SKM-1 (cell line): ENCODE measurements at regions not wholly inside any gene's neighbourhood (a gene's known extent, or its start where the extent isn't known, plus 50 kb on each side); places are given as distances from the start of the nearest gene placed in this dataset.
"Not testable (repeated sequence)": the region's sequence is repeated elsewhere in the genome, so short reads cannot be mapped to it uniquely, and the experiment has no call there.

Experiments
- DNase-seq: peaks from one replicate; lab custom pipeline; 2025; ENCODE audit not compliant: unreplicated experiment; lab: John Stamatoyannopoulos, UW

- no peak for DNase-seq
Measured at GRCh38 chr4:122100508-122100907, 51.6 kb upstream of the BLTP1 start.

GRCh38 chr4:122099896-122100295 is 52.2 kb upstream of the BLTP1 start:
- DNase-seq, result no peak

GRCh38 chr4:122091836-122092405 is 60.2 kb upstream of the BLTP1 start:
- DNase-seq, result no peak

DNA sequence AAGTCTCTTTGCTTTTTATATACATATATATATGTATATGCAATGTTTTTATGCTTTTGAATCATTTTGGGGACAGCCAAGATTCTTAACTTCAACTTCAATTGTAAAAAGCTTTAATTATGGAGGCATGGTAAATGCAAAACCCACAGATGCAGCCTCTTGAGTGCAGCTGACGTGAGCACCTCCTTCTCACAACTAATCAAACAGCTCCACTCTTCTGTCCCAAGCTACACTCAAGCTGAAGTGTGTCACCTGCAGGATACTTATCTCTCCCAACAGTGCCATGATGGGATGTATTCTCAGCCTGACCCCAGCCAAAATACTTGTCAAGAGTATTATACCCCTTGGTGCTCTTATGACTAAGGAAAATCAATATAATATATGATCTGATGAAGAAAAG is 60.7 kb upstream of the BLTP1 start:
- no peak for DNase-seq

DNA sequence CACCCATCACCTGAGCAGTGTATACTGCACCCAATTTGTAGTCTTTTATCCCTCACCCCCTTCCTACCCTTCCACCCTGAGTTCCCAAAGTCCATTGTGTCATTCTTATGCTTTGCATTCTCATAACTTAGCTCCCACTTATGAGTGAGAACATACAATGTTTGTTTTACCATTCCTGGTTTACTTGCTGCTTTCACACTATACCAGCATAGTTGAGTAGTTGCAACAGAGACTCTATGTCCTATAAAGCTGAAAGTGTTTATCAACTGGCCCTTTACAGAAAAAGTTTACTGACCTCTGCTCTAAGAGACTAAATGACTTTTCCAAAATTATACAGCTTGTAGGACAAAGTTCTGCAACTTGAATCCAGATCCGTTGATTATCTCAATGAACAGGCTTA is 61.1 kb upstream of the BLTP1 start:
- no peak for DNase-seq

GRCh38 chr4:122086338-122087065 is 65.6 kb upstream of the BLTP1 start:
- DNase-seq, result no peak

GRCh38 chr4:122083989-122084388 is 68.1 kb upstream of the BLTP1 start:
- no peak for DNase-seq

GRCh38 chr4:122083351-122083750 is 68.8 kb upstream of the BLTP1 start:
- no peak for DNase-seq

DNA sequence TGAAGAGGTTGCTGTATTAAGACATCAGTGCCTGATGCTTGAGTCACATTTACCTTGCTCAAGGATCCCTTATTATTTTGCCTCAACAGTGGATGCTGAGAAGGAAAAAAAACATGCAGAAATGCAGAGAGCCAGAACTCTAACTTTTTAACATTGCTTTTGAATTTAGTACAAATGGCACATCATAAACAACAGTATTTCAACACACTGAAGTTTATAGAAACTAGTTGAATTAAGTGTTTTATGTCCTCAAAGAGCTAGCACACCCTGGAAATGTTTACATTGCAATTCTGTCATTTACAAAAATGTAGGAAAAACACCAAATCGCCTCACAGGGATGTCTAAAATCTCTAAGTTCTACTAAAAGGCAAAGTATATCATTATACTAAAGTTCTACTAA is 69.5 kb upstream of the BLTP1 start:
- DNase-seq, result no peak

DNA sequence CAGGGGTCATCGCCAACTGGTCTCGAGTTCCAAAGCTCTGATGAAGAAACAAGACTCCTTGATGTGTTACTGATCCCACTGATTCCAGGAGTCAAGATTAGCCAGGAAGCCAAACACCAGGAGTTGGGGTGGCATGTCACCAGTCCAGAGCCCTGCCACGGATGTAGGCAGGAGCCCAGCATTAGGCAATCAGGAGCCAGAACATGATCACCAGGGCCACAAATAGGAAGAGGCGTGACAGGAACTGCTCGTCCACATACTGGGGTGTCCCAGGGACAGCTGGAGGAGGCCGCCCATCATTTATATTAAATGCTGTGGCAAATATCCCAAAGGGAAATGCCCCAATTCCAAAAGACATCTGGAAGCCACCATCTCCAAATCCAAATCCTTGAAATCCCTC is 74.5 kb upstream of the BLTP1 start:
- DNase-seq, result not testable (repeated sequence)

DNA sequence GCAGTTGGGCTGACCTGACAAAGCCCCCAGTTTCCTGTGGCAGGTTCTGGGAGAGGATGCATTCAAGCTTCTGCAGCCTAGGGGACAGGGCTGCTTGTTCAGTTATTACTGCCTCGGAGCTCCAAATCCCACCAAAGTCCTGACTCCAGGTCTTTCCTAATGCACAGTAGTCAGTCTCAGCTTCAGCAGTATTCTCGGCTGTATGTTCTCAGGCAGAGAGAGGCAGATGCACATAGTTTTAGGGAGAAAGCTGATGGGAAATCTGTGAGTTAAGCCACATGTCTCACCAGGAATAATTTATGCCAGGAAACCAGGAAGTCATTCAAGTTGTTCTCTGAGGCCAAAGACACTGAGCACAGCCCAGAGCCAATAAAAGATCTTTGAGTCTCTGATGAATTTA is 75.3 kb upstream of the BLTP1 start:
- not testable (repeated sequence) for DNase-seq

- no peak for DNase-seq
Measured at GRCh38 chr4:122073615-122074014, 78.5 kb upstream of the BLTP1 start.

GRCh38 chr4:122065915-122066314 is 86.2 kb upstream of the BLTP1 start:
- DNase-seq, result no peak

DNA sequence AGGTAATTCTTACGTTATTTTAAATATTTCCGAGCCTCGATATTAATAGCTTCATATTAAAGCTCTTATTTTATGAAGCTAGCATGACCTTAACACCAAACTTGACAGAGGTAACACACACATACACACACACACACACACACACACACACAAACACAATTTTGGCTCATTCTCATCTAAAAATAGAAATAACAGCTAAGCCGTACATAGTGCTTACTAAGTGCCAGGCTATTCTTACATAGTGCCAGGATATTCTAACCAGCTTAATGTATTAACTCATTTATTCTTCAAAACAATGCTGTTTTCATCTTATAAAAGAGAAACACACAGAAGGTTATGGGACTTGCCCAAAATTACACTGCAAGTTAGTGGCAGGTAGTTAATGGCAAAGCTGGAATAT is 87.0 kb upstream of the BLTP1 start:
- no peak for DNase-seq

- DNase-seq, result no peak
Measured at GRCh38 chr4:122053186-122053585, 98.9 kb upstream of the BLTP1 start.

GRCh38 chr4:122052677-122053076 is 99.5 kb upstream of the BLTP1 start:
- DNase-seq, result no peak

DNA sequence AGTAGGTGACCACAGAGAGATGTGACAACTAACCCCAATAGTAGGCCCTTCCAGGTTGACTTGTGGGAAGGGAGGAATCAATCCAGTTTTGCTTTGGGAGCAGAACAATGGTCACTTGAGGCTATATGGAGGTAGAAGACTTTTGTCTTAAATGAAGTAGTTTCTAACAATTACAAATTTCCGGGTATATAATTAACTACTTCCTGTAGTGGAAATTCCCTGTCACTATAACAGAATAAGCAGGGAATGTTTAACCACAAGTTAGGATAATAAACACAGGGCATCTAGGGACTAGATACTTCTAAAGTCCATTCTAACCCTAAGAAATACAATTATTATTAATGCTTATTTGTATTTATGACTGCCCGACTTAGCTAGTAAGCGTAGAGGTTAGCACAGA is 99.0 kb upstream of the TRPC3 start:
- no peak for DNase-seq

- no peak for DNase-seq
Measured at GRCh38 chr4:122047456-122048425, 95.9 kb upstream of the TRPC3 start.

DNA sequence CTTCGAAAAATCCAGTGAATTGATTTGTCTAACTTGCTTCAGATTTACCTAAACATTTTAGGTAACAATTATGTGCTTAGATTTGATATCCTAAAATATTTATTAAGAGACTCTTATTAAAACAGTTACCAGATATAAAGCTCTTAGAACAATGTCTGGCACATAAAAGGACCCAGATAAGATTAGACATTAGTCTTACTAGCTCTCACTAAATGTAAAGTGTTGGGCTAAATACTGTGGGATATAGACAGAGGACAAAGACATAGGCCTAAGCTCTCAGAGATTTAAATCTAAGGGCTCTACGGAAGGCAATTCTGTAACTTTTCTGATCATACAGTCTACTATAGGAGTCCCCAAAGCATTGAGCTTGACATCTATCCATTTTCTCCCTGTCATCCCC is 94.4 kb upstream of the TRPC3 start:
- DNase-seq, result no peak

DNA sequence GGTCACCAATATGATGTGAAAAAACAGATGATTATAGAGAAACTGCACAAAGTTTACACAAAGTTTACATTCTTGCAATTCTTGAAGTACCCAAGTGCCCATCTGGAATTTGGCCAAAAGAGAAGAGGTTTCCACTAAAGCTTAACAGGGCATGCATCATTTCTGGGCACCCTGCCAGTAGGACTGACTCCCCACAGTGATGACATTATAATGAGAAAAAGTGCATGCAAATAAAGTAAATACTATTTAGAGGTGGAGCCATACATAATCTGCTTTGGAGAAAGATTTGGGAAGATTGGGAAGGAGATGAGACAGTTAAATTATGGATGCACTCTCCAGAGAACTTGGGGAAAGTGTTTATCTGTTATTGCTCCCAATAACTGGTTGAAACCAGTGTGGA is 93.7 kb upstream of the TRPC3 start:
- no peak for DNase-seq

DNA sequence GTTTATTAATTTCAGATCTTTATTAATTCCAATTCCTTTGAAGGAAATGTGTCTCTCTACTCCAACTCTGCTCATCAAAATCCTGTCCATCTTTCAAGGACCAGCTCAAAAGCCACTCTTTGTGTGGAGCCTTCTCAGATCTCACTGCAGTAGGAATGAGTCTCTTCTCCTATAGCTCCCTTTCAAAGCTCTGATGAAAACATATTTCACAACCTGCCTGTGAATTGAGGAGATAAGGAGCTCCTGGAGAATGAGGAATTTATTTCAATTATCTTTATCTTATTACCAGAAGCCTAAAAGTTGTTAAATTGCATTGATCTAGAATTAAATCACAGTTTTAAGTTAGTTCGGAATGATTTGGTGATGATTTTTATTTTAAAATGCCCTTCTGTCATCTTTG is 92.6 kb upstream of the TRPC3 start:
- no peak for DNase-seq

GRCh38 chr4:122041312-122041711 is 89.5 kb upstream of the TRPC3 start:
- no peak for DNase-seq
